Stomach (tissue), 8 donors: ENCODE measurements at regions not wholly inside any gene's neighbourhood (a gene's known extent, or its start where the extent isn't known, plus 50 kb on each side); places are given as distances from the start of the nearest gene placed in this dataset.

Experiments used
- DNase-seq, 2 donors: peaks; one replicate each; pipeline versions ENCODE4 v3.0.0 to v3.0.0-alpha.2; 2013 to 2019
- H3K27ac ChIP-seq, 5 donors: fragments of 200-600 bp in 4 of 5; sonication (generic) in 4 of 5; one replicate each; pipeline ENCODE4 v1.5.1; 2013 to 2019; ENCODE audit warnings: mild to moderate bottlenecking in 1 of 5, moderate library complexity in 1 of 5
- H3K27me3 ChIP-seq, 3 donors: fragments of 200-600 bp; sonication (generic); one replicate each; pipeline ENCODE4 v1.5.1; 2017 to 2019; ENCODE audit warnings: mixed run types in 1 of 3
- H3K36me3 ChIP-seq, 4 donors: fragments of 200-600 bp; sonication (generic); 1 replicate in 3 of 4; 2 replicates in 1 of 4; pipeline ENCODE4 v1.5.1; 2016 to 2019
- H3K4me1 ChIP-seq, 4 donors: fragments of 200-600 bp; sonication (generic); one replicate each; pipeline ENCODE4 v1.5.1; 2016 to 2019
- H3K4me3 ChIP-seq, 4 donors: fragments of 200-600 bp; sonication (generic) in 3 of 4; one replicate each; pipeline ENCODE4 v1.5.1; 2016 to 2019; ENCODE audit warnings: mild to moderate bottlenecking in 1 of 4
- H3K9me3 ChIP-seq, 4 donors: fragments of 200-600 bp; sonication (generic); one replicate each; pipeline ENCODE4 v1.5.1; 2016 to 2019
- EP300 ChIP-seq: sonication (generic); formaldehyde crosslinking; IDR thresholded peaks from one replicate; pipeline ENCODE4 v1.6.1; 2017; ENCODE audit warnings: antibody characterized with exemption
- POLR2A ChIP-seq, 4 donors: fragments of 450-650 bp; IDR thresholded peaks; one replicate each; pipeline ENCODE4 v1.6.1; 2016; ENCODE audit warnings: antibody characterized with exemption in 4 of 4, control low read depth in 2 of 4, mild to moderate bottlenecking in 1 of 4, moderate library complexity in 1 of 4
- POLR2AphosphoS5 ChIP-seq, 3 donors: sonication (generic); formaldehyde crosslinking; IDR thresholded peaks; one replicate each; pipeline ENCODE4 v1.6.1; 2016; ENCODE audit warnings: antibody characterized with exemption in 3 of 3
- WGBS, 5 donors: extraction: QIAGEN DNeasy Blood & Tissue Kit in 3 of 5; methylation state at CpG; one replicate each; pipeline versions ENCODE4 v1.1.5 to v1.1.7; 2013 to 2018; 5-methylcytosine and 5-hydroxymethylcytosine counted together
- intact Hi-C: fragments of 100-400 bp; cut with DNase I; formaldehyde crosslinking; loops from one replicate; pipeline ENCODE4 v1.15.1; 2023; ENCODE audit warnings: low total_unique reads
- TF ChIP-seq, protein P1 (sequence below), 7 experiments: fragments of 450-650 bp in 4 of 7; fragments of 200-600 bp in 3 of 7; sonication (generic) in 3 of 7; IDR thresholded peaks; one replicate each; pipeline ENCODE4 v1.5.1; 2016 to 2019; ENCODE audit warnings: antibody characterized with exemption in 7 of 7, control low read depth in 2 of 7, mild to moderate bottlenecking in 1 of 7
- donor health status: healthy with polysubstance abuse.
- donor health status: Bipolar disorder and iron deficiency.
- donor health status: healthy.

- intact Hi-C loops, result no loop called here
- Histone ChIP-seq H3K4me1 (no peaks in the 10 kb centered on the region), H3K4me3 (no peak overlapping the region), H3K9me3 (no peaks in the 10 kb centered on the region), H3K27ac (no peak overlapping the region), H3K27me3 (no peaks in the 10 kb centered on the region), H3K36me3 (no peaks in the 10 kb centered on the region)
- TF ChIP-seq POLR2A (IDR thresholded peaks at IDR 0.05) (no peak), POLR2AphosphoS5 (IDR thresholded peaks at IDR 0.05) (no peak), EP300 (no peak)
- TF ChIP-seq, protein P1, sequence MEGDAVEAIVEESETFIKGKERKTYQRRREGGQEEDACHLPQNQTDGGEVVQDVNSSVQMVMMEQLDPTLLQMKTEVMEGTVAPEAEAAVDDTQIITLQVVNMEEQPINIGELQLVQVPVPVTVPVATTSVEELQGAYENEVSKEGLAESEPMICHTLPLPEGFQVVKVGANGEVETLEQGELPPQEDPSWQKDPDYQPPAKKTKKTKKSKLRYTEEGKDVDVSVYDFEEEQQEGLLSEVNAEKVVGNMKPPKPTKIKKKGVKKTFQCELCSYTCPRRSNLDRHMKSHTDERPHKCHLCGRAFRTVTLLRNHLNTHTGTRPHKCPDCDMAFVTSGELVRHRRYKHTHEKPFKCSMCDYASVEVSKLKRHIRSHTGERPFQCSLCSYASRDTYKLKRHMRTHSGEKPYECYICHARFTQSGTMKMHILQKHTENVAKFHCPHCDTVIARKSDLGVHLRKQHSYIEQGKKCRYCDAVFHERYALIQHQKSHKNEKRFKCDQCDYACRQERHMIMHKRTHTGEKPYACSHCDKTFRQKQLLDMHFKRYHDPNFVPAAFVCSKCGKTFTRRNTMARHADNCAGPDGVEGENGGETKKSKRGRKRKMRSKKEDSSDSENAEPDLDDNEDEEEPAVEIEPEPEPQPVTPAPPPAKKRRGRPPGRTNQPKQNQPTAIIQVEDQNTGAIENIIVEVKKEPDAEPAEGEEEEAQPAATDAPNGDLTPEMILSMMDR (IDR thresholded peaks at IDR 0.05), result no peak
- DNase-seq, result no peak
- WGBS, 5 donors, result 66 to 83% (median 77%) methylated on average over 1 of the region's 1 CpG
Measured at GRCh38 chr13:73479351-73479750, 420.5 kb downstream of the KLF5 start.

GRCh38 chr13:73477441-73477840 lies 418.6 kb downstream of the KLF5 start:
- no peaks in the 10 kb centered on the region for H3K27me3 ChIP-seq
- H3K27ac ChIP-seq, result no peak overlapping the region
- no peak for TF ChIP-seq EP300
- TF ChIP-seq POLR2A (IDR thresholded peaks at IDR 0.05), result no peak
- TF ChIP-seq, protein P1 (IDR thresholded peaks at IDR 0.05), result no peak
- no peak for TF ChIP-seq POLR2AphosphoS5 (IDR thresholded peaks at IDR 0.05)
- no peaks in the 10 kb centered on the region for H3K4me1 ChIP-seq
- no peaks in the 10 kb centered on the region for H3K9me3 ChIP-seq
- WGBS, 5 donors, result 86 to 91% (median 87%) methylated on average over 3 of the region's 3 CpGs
- no peaks in the 10 kb centered on the region for H3K36me3 ChIP-seq
- DNase-seq, result no peak
- intact Hi-C loops, result no loop called here
- H3K4me3 ChIP-seq, result no peak overlapping the region

- Histone ChIP-seq H3K27me3 (no peaks in the 10 kb centered on the region), H3K4me3 (no peak overlapping the region), H3K4me1 (no peaks in the 10 kb centered on the region), H3K9me3 (no peaks in the 10 kb centered on the region), H3K27ac (no peak overlapping the region), H3K36me3 (no peaks in the 10 kb centered on the region)
- TF ChIP-seq POLR2AphosphoS5 (IDR thresholded peaks at IDR 0.05), result no peak
- no peak for TF ChIP-seq EP300
- TF ChIP-seq, protein P1 (IDR thresholded peaks at IDR 0.05), result no peak
- TF ChIP-seq POLR2A (IDR thresholded peaks at IDR 0.05), result no peak
- WGBS, 5 donors, result 71 to 88% (median 83%) methylated on average over 2 of the region's 2 CpGs
- intact Hi-C loops, result no loop called here
- no peak for DNase-seq
Measured at GRCh38 chr13:73473016-73473415, 414.2 kb downstream of the KLF5 start.

DNA sequence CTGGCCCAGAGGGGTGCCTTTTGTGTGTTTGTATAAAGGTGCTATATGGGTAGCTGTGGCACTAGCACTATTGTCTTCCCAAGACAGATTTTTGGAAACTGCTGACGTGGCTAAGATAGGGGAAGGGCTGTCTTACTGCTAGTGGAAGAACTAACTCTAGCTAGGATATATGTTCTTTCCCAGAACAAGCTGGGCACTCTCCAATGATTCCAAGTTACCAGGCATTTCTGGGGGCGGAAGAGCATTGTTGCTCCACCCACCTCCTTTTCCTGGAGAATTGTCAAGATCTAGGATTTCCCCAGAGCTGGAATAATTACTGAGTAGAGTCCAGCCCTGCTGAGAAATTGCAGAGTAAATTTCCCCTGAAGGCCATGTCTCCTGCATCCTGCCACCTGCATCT lies 408.3 kb downstream of the KLF5 start:
- DNase-seq, result peak in 1 of 2 donors; percentile 17
- Histone ChIP-seq H3K36me3 (no peaks in the 10 kb centered on the region), H3K9me3 (no peaks in the 10 kb centered on the region), H3K4me1 (no peaks in the 10 kb centered on the region), H3K27ac (no peak overlapping the region), H3K27me3 (no peaks in the 10 kb centered on the region), H3K4me3 (no peak overlapping the region)
- TF ChIP-seq EP300, result no peak
- TF ChIP-seq POLR2AphosphoS5 (IDR thresholded peaks at IDR 0.05), result no peak
- TF ChIP-seq, protein P1 (IDR thresholded peaks at IDR 0.05), result no peak
- TF ChIP-seq POLR2A (IDR thresholded peaks at IDR 0.05), result no peak
- intact Hi-C loops, result no loop called here
- 44 to 68% (median 61%) methylated on average over 2 of the region's 2 CpGs for WGBS, 5 donors
